Kidney (tissue), 13 donors: ENCODE measurements at regions not wholly inside any gene's neighbourhood (a gene's known extent, or its start where the extent isn't known, plus 50 kb on each side); places are given as distances from the start of the nearest gene placed in this dataset.
"Not testable (repeated sequence)": the region's sequence is repeated elsewhere in the genome, so short reads cannot be mapped to it uniquely, and the experiment has no call there.

Experiments used
- DNase-seq, 5 donors: peaks; one replicate each; pipeline ENCODE4 v3.0.0-alpha.2; 2013 to 2020
- FAIRE-seq: peaks from 2 replicates; lab custom pipeline; 2012; peaks lifted over from hg19 to GRCh38; lab: Jason Lieb, UNC
- H3K27ac ChIP-seq, 2 donors: one replicate each; pipeline ENCODE4 v1.7.0; 2013; ENCODE audit warnings: low read depth in 2 of 2, low read length in 2 of 2, inconsistent platforms in 1 of 2
- H3K27me3 ChIP-seq: one replicate; pipeline ENCODE4 v1.7.1; 2013; ENCODE audit warnings: low read length, inconsistent platforms; ENCODE audit not compliant: control insufficient read depth, insufficient read depth
- H3K36me3 ChIP-seq, 3 donors: one replicate each; pipeline versions ENCODE4 v1.7.0 to v1.7.1; 2013; ENCODE audit warnings: low read length in 3 of 3, control low read depth in 1 of 3, inconsistent platforms in 1 of 3; ENCODE audit not compliant: insufficient read depth in 3 of 3, control insufficient read depth in 2 of 3
- H3K4me1 ChIP-seq, 3 donors: one replicate each; pipeline versions ENCODE4 v1.7.0 to v1.7.1; 2013; ENCODE audit warnings: low read length in 3 of 3, inconsistent platforms in 1 of 3, low read depth in 1 of 3; ENCODE audit not compliant: control insufficient read depth in 2 of 3, insufficient read depth in 2 of 3
- H3K4me3 ChIP-seq, 3 donors: one replicate each; pipeline versions ENCODE4 v1.7.0 to v1.8.1; 2013; ENCODE audit warnings: low read length in 3 of 3, control low read depth in 1 of 3, inconsistent platforms in 1 of 3
- H3K9ac ChIP-seq, 3 donors: one replicate each; pipeline versions ENCODE4 v1.7.0 to v1.7.1; 2013; ENCODE audit warnings: low read length in 3 of 3, control low read depth in 1 of 3, inconsistent platforms in 1 of 3
- H3K9me3 ChIP-seq, 3 donors: one replicate each; pipeline versions ENCODE4 v1.7.0 to v1.7.1; 2013; ENCODE audit warnings: low read length in 3 of 3, control low read depth in 1 of 3, inconsistent platforms in 1 of 3; ENCODE audit not compliant: control insufficient read depth in 2 of 3, insufficient read depth in 1 of 3
- CTCF ChIP-seq: IDR thresholded peaks from 3 replicates; pipeline ENCODE4 v1.5.1; 2012; ENCODE audit warnings: mild to moderate bottlenecking, moderate library complexity, borderline replicate concordance; ENCODE audit not compliant: insufficient read depth; ENCODE audit errors: extremely low read depth
- intact Hi-C: fragments of 100-400 bp; cut with DNase I; formaldehyde crosslinking; loops from one replicate; pipeline ENCODE4 v1.11.1; 2022
- donor health status: control.
- donor health status: control.
- donor health status: control.
- donor health status: control.
- donor health status: control.
- donor health status: DM: yes; HTN: yes; CAD: no.
- donor health status: Normal renal cell carcinoma (clear cell type).

GRCh38 chr3:137194301-137194700 lies 236.5 kb downstream of the IL20RB start:
- H3K9me3 ChIP-seq, result no peaks in the 10 kb centered on the region
- no peak for TF ChIP-seq CTCF
- H3K9ac ChIP-seq, result no peak overlapping the region
- intact Hi-C loops, result no loop called here
- no peak overlapping the region for H3K27ac ChIP-seq
- no peaks in the 10 kb centered on the region for H3K27me3 ChIP-seq
- H3K4me3 ChIP-seq, result no peak overlapping the region
- FAIRE-seq, result no peak
- H3K4me1 ChIP-seq, result no peaks in the 10 kb centered on the region
- no peaks in the 10 kb centered on the region for H3K36me3 ChIP-seq
- DNase-seq, result no peak

- FAIRE-seq, H3K27ac ChIP-seq, H3K9me3 ChIP-seq, H3K36me3 ChIP-seq, intact Hi-C loops, H3K4me3 ChIP-seq, DNase-seq, H3K27me3 ChIP-seq, H3K4me1 ChIP-seq, H3K9ac ChIP-seq: not testable (repeated sequence)
Observed at GRCh38 chr3:137198374-137198773, 240.6 kb downstream of the IL20RB start.

- H3K9ac ChIP-seq, result no peak overlapping the region
- no peaks in the 10 kb centered on the region for H3K36me3 ChIP-seq
Observed at GRCh38 chr3:137199678-137200077, 241.9 kb downstream of the IL20RB start.

GRCh38 chr3:137201066-137201465 lies 243.3 kb downstream of the IL20RB start:
- no peaks in the 10 kb centered on the region for H3K36me3 ChIP-seq
- H3K27me3 ChIP-seq, result no peaks in the 10 kb centered on the region
- intact Hi-C loops, result no loop called here
- no peaks in the 10 kb centered on the region for H3K4me1 ChIP-seq
- no peak overlapping the region for H3K9ac ChIP-seq
- TF ChIP-seq CTCF, result no peak
- FAIRE-seq (no peak), DNase-seq (no peak)
- H3K27ac ChIP-seq, result no peak overlapping the region
- H3K9me3 ChIP-seq, result no peaks in the 10 kb centered on the region
- H3K4me3 ChIP-seq, result no peak overlapping the region

More at GRCh38 chr3:137199678-137200077, 241.9 kb downstream of the IL20RB start:
- Histone ChIP-seq H3K9me3 (no peaks in the 10 kb centered on the region), H3K27ac (no peak overlapping the region), H3K27me3 (no peaks in the 10 kb centered on the region), H3K4me3 (no peak overlapping the region), H3K4me1 (no peaks in the 10 kb centered on the region)
- FAIRE-seq (no peak), DNase-seq (no peak)
- intact Hi-C loops, result no loop called here
- TF ChIP-seq CTCF, result no peak
